ENCODE measurements at regions not wholly inside any gene's neighbourhood (a gene's known extent, or its start where the extent isn't known, plus 50 kb on each side); places are given as distances from the start of the nearest gene placed in this dataset.

GRCh38 chr11:116057000-116057399 lies 552.8 kb upstream of the CADM1 start:
- TF ChIP-seq ZFP30 (CRISPR knock-in tag; IDR thresholded peaks at IDR 0.05) (no peak), BACH2 (CRISPR knock-in tag; IDR thresholded peaks at IDR 0.05; ENCODE audit: borderline replicate concordance) (no peak), TOX (CRISPR knock-in tag; IDR thresholded peaks at IDR 0.05; ENCODE audit: borderline replicate concordance) (no peak), PPARA (CRISPR knock-in tag; IDR thresholded peaks at IDR 0.05; ENCODE audit: borderline replicate concordance) (no peak), ZFP3 (CRISPR knock-in tag; IDR thresholded peaks at IDR 0.05) (no peak), ZC3H10 (CRISPR knock-in tag; IDR thresholded peaks at IDR 0.05) (no peak), ARNTL (CRISPR knock-in tag; IDR thresholded peaks at IDR 0.05; ENCODE audit: borderline replicate concordance, low read depth) (no peak), ZNF70 (CRISPR knock-in tag; IDR thresholded peaks at IDR 0.05) (no peak), ESRRG (CRISPR knock-in tag; IDR thresholded peaks at IDR 0.05) (no peak), OSR1 (CRISPR knock-in tag; IDR thresholded peaks at IDR 0.05) (no peak)
